ENCODE measurements at regions not wholly inside any gene's neighbourhood (a gene's known extent, or its start where the extent isn't known, plus 50 kb on each side); places are given as distances from the start of the nearest gene placed in this dataset.

- TF ChIP-seq CTCF (conservative IDR thresholded peaks at IDR 0.05 in 1 of 2, IDR thresholded peaks at IDR 0.05 in 1 of 2; ENCODE audit: extremely low read depth in 1 of 2, insufficient read depth in 1 of 2, low read depth in 1 of 2, low read length in 2 of 2) = no peak
- TF ChIP-seq EZH2 (IDR thresholded peaks at IDR 0.05; ENCODE audit: borderline replicate concordance, low read length) = no peak
Measured at GRCh38 chr14:82755476-82755875, 1221.8 kb upstream of the SEL1L start.

All from mammary epithelial cell (primary cell).